Fibroblast of lung (primary cell): ENCODE measurements at regions not wholly inside any gene's neighbourhood (a gene's known extent, or its start where the extent isn't known, plus 50 kb on each side); places are given as distances from the start of the nearest gene placed in this dataset.

Source experiments
- CTCF ChIP-seq, 2 donors: IDR thresholded peaks in 1 of 2; conservative IDR thresholded peaks in 1 of 2; 1 replicate in 1 of 2; 2 replicates in 1 of 2; pipeline ENCODE4 v1.5.1; 2011 to 2012; ENCODE audit warnings: low read length in 2 of 2, control low read depth in 1 of 2, inconsistent platforms in 1 of 2, low read depth in 1 of 2, mild to moderate bottlenecking in 1 of 2
- EZH2 ChIP-seq: IDR thresholded peaks from 2 replicates; pipeline ENCODE4 v1.5.1; 2012; ENCODE audit warnings: low read length, control low read depth, mild to moderate bottlenecking; ENCODE audit errors: missing control alignments

- TF ChIP-seq CTCF (conservative IDR thresholded peaks at IDR 0.05 in 1 of 2, IDR thresholded peaks at IDR 0.05 in 1 of 2; ENCODE audit: low read depth in 1 of 2, low read length in 2 of 2) (peak; percentile 15 to 22), EZH2 (no peak)
Measured at GRCh38 chr20:40255365-40255764, 433.7 kb downstream of the MAFB start.
